Ureter (tissue), 1 donor: ENCODE measurements at regions not wholly inside any gene's neighbourhood (a gene's known extent, or its start where the extent isn't known, plus 50 kb on each side); places are given as distances from the start of the nearest gene placed in this dataset.
A peak's percentile ranks its signal among the peaks of the same experiment; 100 is the strongest.

Experiments used
- DNase-seq: peaks from one replicate; pipeline ENCODE4 v3.0.0-alpha.2; 2020; ENCODE audit warnings: low spot score
- donor health status: DM: yes; HTN: yes; CAD: no.

DNA sequence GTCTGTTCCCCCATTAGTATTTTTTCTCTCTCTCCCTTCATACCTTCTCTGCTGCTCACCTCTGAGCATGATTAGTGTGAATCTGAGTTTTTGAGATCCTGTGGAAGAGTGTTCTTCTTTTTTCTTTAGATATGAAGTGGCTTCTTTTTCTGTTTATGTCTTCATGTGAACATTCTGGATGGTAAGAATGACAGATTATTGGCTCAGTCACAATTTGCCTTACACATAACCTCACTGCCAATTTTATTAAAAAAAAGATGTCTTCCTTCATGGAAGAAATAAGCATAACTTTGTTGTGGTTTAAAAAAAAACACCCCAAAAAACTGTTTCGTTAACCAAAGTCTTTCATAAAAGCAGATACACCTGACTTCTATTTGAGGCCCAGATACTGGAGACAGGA is 539.1 kb downstream of the PLCL1 start:
- DNase-seq: no peak

DNA sequence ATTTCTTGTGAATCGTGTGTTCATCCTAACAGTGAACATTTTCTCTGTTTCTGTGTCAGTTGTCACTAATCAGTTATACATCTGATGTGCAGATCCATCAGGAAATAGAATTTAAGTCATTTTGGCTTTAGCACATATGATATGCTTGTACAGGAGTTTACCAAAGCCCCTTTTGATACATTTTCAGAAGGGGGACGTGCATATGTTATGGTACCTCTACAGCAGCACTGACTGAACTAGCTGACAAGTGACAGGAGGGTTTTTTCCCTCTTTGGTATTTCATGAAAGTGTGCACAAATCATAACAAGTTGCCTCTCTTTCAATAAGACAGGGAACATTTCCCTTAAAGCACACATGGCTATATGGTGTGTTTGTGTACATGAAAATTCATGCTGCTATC is 536.5 kb downstream of the PLCL1 start:
- no peak for DNase-seq

DNA sequence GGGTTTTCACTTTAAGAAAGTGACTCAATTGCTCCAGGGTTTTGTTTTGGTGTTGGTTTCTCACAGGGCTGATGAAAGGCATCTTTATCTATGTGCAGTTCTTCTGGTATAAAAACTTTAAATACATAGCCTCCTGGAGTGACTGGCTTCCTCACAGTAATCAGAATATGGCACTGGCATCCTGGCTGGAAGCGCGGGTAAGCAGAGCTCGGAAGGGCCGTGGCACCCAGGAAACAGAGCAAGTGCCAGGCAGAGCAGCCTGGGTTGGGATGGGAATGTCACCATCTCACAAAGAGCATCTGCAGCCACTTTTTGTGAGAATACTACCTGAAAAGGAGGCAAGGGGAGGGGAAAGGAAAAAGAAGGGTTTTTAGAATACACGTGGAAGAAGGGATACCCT is 534.7 kb downstream of the PLCL1 start:
- DNase-seq: no peak

DNA sequence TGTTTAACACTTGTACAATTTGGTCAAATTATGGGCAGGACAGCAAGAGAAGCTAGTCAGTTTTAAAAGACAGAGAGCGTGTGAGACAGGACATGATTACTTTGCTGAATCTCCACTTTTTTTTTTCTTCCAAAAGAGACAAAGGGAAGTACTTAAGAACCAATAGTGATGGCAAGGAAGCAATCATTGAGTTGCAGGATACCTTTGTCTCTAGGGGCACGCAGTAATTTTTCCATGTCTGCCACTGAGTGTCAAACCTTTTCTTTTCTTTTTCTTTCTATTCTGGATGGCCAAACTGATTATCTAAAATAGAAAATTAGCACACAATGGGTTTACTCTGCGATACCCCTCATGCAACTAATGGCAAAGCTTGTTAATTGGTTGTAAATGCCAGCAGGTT is 533.0 kb downstream of the PLCL1 start:
- no peak for DNase-seq

DNA sequence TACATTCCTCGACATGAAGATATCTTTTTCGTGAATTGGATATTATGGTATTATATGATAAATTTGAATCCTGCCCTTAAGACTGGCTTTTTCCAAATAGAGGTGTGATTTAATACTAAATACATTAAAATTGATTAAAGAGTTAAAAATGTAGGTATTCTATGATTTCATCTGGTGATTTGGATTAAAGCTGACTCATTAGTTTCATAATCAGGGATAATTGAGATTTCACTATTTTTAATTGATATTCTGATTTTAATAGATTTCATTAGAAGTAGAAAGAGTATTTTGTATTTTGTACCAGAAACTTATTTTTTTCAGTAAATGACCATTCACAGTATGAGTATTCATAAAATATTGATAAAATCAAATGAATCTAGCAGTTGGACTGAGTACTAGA is 524.1 kb downstream of the PLCL1 start:
- no peak for DNase-seq

DNA sequence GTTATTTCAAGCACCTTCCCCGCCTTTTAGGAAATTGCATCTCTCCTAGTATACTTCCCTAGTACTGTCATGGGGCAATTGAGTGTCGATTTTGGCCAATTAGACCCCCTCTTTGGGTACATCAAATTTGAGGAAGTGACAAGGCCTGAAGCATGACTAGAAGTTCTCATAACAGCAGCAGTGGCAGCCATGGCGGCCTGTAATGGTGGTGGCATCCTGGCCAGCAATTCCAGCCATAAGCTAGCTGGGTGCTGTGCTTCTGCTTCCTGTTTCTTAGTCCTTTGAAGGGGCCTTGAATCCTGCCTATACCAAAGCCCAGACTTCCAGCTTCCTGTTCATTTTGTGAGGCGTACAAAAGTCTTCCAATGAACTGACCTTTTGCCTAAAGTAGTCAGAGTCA is 523.1 kb downstream of the PLCL1 start:
- DNase-seq: no peak

DNA sequence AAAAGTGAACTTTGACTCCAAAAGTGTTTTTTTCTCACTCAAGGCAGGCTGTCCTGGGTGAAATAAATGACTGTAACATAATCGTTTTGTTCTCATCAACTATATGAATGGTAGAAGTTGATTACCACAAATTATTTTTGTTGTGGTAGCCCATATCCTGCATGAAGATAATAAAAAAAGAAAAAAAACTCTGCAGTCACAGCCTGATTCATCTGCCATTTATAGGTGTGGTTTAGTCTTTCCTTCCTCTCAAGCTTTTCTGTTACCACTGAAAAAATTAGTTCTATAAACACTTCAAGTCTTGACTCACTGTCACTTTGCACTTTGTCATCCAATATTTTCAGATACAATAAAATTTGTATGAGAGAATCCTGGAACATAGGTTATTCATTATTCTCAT is 522.0 kb downstream of the PLCL1 start:
- DNase-seq: no peak

DNA sequence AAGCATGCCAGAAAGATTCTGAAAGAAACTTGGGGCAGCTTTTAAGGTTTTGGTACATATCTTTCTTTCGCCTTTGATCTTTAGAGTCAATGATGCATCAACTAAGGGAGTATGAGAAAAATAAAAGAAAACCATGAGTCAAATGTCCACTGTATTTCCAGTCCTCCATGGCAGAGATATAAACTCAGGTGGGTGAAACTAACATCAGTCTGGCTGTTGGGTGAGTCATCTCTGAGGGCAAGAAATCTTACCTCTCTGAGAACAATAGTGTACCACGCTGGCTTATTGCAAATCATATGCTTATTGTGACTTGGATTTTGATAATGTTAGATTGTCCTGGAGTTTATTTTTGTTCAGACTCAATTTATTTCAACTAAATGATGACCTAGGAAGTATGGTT is 521.0 kb downstream of the PLCL1 start:
- no peak for DNase-seq

DNA sequence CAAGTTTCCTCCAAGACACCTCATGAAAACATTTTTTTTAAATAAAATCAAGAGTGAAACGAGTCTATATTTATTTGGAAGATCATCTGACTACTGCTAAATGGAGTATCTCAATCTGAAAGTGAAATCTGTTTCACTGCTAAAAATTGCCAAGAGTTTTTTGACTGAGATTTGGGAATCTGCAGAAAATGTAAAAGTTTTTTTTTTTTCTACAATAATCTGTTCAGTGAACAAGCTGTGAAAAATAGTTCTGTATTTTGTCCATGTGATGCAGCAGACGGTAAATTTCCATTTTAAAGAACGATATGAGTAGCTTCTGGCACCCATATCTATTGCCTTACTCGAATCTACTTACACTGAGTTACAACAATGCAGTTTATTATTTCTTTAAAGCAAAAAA is 519.7 kb downstream of the PLCL1 start:
- DNase-seq: no peak

DNA sequence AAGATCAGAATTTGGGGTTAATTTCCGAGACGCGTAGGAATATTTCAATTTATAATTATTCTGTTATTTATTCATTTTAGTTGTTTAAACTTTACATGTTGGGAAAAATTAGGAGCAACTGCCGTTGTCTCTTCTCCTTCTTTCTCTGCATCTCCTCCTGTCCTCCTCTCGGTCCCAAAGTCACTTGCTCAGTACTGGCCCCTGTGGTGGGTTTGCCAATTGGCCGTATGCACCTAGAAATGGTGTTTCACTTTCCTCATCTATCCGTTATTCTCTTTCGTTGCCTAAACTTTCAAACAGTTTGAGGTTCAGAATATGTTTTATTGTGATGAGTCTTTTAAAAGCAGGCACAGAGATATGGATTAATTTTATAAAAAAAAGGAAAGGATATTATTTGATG is 517.9 kb downstream of the PLCL1 start:
- DNase-seq: no peak

DNA sequence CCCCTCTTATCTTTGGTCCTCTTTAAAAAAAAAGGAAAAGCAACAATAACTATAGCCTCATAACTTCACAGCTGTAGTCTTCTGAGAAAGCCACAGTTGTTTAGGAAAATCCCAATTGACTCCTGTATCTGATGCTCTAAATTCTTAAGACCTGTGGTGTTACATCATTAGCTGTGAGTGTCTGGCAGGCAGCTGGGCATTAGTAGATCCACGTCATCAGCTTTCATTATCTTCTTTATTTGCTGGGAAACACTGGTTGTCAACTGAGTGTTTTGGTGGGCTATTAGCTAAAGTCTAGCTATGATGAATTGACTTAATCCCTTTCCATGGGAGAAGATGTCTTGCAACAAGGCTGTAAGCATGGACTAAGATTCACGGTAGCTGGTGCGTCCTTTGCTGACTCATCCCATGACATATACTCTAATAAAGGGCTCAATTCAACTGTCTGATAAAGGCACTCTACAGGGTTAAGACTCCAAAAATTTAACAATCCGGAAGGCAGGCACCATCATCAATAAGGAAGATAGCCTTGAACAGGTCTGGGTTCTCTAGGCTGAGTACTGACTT is 517.2 kb downstream of the PLCL1 start:
- DNase-seq: no peak

DNA sequence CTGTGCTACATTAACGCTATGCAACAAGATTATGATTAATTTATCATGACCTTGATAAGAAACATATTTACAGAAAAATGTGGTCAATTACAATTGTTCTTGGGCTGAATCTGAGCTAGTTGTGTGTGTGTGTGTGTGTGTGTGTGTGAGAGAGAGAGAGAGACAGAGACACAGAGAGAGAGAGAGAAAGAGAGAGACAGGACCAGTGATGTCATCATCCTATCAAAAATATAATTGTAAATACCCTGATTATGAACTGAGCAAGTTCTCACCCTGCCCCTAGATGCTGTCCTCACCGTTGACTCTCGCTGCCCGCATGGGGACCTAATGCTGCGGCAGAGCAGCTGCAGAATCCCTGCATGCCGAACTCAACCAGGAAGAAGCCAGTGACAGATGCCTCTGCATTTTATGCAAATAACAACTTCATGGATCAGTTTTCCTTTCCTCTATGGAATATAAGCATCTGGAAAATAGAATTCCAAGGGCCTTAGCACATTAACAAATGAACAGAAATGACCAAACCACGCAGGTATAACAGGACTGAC is 512.5 kb downstream of the PLCL1 start:
- no peak for DNase-seq

DNA sequence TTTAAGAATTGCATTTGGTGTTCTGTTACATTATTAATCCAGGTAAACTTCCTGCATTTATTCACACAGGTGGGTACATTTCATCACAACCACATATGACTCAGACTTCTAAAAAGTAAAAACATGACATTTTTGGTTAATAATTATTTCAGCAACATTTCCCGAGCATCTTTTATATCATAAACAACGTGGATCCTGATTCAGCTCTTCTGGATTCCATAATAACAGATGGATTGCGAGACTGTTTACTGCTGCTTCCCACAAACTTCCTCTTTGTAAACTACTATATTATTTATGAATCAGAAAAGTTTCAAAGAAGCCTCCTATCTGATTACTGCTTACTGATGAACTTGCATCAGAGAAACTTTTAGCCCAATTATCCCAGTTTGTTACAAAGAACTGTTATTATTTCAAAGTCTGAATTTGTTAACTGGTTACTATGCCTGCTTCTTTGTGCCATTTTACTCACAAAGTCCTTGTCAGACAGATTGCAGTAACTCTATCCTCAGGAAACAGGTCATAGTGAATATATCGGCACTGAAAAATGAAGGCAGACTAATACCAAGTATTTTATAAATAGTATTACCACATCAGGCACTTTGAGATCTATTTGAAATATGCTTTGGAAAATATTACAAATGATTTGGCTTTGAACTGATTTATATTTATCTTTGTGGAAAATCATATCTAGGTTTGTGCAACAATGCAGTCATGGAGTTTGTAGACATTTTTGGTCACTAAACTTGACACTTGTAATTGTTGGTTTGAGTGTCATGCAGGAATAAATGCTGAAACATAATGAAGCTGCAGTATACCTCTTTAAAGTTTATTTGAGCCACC is 511.6 kb downstream of the PLCL1 start:
- no peak for DNase-seq

DNA sequence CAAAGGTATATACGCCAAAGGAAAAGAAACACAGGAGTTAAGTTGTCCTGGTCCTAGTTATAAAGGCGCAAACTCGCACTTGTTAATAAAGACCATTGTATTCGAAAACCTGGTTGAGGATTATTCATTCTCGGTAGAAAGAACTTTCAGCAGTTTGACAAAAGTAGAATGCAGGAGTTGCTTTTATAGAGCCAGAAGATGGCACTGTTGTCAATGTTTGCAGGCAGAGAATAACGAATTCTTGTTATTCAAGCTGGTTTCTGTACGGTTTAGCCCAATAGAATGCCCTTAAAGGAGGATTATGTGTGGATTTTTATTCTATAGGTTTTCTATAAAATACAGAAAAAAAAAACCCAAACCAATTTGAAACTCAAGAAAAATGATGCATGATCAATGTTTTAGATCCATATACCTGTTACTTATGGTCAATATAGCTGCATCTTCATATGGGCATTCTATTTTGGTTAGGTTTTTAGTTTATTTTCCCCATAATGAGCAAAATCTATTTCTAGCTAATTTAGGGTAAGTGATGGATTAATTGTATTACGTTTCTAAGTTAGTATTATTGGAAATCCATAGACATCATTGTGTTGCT is 510.3 kb downstream of the PLCL1 start:
- DNase-seq: no peak

DNA sequence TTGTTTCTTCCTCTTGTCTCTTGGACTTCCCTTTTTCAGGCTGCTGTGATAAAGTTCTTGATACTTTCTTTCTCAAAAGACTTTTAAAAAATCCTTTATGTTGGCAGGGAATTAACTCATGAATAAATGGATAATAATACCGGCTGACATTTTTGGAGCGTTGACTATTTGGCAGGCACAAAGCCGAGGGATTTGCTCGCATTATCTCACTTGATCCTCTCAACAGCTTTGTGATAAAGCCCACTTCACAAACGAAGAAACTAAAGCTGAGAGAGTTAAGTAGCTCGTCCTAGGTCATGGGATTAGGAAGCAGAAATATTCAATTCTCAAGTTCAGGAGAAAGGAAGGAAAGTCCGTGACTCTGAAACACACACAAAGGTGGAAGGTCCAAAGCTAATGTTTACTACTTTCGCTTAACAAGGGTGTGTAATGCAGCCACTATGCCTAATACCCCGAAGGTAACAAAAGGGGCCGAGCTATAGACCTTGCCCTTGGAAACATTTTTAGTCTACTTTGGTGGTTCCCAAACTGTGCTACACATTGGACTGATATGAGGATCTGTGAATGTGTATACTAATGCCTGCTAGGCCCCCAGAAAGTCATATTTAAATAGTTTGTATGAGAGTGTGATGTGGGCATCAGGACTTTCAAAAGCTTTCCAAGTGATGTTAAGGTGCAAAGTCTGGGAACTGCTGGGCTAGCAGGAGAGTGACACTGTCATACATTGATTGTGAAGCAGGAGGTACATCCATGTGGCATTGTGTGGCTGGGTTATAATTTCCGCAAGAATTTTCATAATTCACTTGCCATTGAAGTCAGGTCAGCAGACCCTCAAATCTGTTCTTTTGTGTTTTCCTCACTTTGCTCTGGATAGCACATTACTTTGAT is 508.4 kb downstream of the PLCL1 start:
- DNase-seq: no peak

DNA sequence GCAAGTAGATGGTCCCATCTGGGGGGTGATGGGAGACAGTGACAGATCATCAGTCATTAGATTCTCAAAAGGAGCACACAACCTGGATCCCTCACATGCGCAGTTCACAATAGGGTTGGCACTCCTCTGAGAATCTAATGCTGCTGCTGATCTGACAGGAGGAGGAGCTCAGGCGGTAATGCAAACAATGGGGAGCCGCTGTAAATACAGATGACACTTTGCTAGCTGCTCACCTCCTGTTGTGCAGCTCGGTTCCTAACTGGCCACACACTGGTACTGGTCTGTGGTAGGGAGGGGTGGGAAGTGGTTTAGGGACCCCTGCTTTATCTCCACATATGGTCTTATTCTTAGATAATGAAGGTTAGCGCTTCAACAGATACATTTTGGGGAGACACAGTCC is 506.6 kb downstream of the PLCL1 start:
- DNase-seq: no peak

DNA sequence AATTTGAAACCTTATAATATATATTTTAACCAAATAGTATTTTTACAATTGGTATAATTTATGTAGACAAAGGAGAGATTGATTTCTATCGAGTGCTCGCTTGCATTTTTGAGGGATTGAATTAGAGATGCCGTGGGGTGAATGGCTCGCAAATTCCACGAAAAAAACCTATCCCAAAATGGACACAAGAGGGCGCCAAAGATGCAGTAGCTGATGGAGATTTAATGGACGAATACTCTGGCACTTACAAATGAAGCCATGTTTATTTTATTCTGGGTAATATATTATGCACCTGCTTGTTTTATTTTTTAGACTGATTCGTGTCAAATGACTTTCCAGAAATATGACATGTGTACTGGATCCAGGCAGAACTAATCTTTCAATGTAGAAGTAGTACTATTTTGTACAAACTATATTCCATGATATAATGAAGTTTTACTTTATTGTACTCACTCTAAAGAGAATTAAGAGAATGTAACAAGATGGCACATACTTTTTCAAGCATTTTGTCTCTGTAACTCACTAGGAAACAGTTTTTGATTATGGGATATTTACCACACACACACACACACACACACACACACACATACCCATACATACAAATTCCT is 505.4 kb downstream of the PLCL1 start:
- DNase-seq: peak; percentile 53

DNA sequence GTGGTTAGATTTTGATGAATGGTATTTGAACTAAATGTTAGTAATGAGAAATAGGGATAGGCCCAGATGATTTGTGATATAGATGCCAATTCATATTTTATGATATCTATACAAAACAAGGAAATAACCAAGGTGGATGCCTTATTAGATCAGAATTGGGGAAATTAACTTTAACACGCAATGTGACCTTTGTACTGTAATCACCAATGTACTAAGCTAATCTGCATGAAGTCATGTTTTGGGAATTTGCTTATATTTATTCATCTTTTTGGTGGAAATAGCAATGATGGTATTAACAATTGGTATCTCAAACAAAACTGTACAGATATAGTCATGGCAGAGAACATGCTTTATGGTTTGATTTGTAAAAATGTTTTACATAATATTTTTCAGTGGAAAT is 504.7 kb downstream of the PLCL1 start:
- no peak for DNase-seq

DNA sequence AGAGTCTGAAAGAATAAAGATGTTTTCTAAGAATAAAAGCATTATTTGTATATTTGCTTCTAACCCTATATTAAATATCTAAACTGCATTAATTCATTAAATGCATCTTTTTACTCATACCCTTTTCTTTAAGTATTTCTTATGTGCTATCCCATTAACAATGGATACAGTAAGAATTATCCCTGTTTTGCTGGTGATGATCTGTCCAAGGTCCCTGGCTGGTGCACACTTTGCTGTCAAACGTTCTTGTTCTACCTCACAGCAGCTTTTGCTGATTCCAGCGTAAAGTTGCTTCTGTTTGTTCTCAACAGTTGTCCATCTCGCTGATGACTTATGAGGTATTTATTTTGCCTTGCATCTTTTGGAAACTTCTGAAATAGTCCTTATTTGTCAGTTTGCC is 504.0 kb downstream of the PLCL1 start:
- DNase-seq: no peak

DNA sequence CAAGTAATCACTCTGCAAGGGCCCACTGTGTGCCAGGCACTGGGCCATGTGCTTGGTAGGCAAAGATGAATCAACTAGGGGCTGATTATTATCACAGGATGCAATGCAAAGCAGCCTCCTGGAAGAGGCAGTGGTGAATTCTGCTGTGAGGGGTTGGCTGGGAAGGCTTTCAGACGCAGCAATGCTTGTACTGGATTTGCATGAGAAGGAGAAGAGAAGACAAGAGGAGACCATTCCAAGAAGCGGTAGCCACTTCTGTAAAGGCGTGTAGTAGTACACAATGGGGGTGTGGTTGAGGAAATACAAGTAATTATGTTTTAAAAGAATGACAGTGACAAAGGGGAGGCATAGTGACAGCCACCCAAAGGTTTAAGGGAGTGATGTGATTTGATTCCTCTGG is 502.7 kb downstream of the PLCL1 start:
- DNase-seq: no peak

DNA sequence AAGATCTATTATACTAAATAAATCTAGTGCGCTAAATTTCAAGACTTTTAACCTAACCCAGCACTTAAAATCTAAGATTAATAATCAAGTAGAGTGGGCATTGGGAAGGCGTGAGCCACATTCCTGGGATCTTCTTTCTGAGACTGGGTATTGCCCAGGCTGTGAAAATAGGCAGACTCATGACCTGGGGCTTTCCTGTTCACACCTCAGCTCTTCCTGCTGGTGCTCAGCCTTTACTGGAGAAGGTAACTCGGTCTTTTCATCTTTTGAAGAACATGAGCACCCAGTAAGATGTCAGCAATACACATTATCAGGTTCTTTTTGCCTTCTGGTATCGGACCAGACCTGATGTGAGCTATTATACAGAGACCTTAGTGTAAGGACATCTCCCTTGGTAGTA is 500.5 kb downstream of the PLCL1 start:
- DNase-seq: no peak

DNA sequence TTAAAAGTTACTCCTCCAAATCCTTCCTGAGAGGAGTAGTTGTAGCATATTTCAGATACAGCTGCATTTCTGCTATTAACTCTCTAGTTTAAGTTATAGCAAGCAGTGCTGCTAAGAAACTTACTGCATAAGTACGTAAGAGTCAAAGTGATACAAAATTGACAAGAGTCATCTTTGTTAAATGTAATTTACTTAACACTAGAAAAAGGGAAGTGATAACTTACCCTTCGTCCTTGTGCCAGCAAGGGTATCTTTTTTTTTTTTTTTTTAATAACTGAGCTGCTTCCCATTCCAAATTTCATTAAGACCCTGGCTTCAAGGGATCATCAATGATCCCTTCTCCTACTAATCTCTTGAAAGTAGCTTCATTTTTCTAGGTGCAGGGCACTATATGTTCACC is 493.0 kb downstream of the PLCL1 start:
- DNase-seq: no peak
